ENCODE measurements at regions not wholly inside any gene's neighbourhood (a gene's known extent, or its start where the extent isn't known, plus 50 kb on each side); places are given as distances from the start of the nearest gene placed in this dataset.

- TF ChIP-seq CTCF (IDR thresholded peaks at IDR 0.05; ENCODE audit: low read depth, low read length, poor library complexity, severe bottlenecking) (no peak), EZH2phosphoT487 (IDR thresholded peaks at IDR 0.05; ENCODE audit: borderline replicate concordance, low read length) (no peak)
Observed at GRCh38 chr9:38342532-38342931, 50.0 kb upstream of the ALDH1B1 start.
